ENCODE measurements at regions not wholly inside any gene's neighbourhood (a gene's known extent, or its start where the extent isn't known, plus 50 kb on each side); places are given as distances from the start of the nearest gene placed in this dataset.

- no peak for TF ChIP-seq ATF3 (IDR thresholded peaks at IDR 0.05; ENCODE audit: insufficient read depth, low read depth, low read length)
- no peak for TF ChIP-seq SUZ12 (IDR thresholded peaks at IDR 0.05; ENCODE audit: low read length)
These were observed 164.3 kb downstream of the ENC1 start (continued) for GRCh38 chr5:74476046-74476818.
